B cell (primary cell): ENCODE measurements at regions not wholly inside any gene's neighbourhood (a gene's known extent, or its start where the extent isn't known, plus 50 kb on each side); places are given as distances from the start of the nearest gene placed in this dataset.

Experiments
- CTCF ChIP-seq: fragments of 200-600 bp; IDR thresholded peaks from one replicate; pipeline ENCODE4 v1.8.0; 2022; ENCODE audit warnings: antibody characterized with exemption, mild to moderate bottlenecking
- EZH2 ChIP-seq: IDR thresholded peaks from 2 replicates; pipeline ENCODE4 v1.6.1; 2012; ENCODE audit warnings: borderline replicate concordance, low read depth, mild to moderate bottlenecking, moderate library complexity, low read length; ENCODE audit not compliant: insufficient read depth, poor library complexity, severe bottlenecking

GRCh38 chr18:72410399-72410798 lies 133.7 kb downstream of the CBLN2 start:
- no peak for TF ChIP-seq CTCF
- no peak for TF ChIP-seq EZH2
